ENCODE measurements at regions not wholly inside any gene's neighbourhood (a gene's known extent, or its start where the extent isn't known, plus 50 kb on each side); places are given as distances from the start of the nearest gene placed in this dataset.
"Not testable (repeated sequence)": the region's sequence is repeated elsewhere in the genome, so short reads cannot be mapped to it uniquely, and the experiment has no call there.

DNA sequence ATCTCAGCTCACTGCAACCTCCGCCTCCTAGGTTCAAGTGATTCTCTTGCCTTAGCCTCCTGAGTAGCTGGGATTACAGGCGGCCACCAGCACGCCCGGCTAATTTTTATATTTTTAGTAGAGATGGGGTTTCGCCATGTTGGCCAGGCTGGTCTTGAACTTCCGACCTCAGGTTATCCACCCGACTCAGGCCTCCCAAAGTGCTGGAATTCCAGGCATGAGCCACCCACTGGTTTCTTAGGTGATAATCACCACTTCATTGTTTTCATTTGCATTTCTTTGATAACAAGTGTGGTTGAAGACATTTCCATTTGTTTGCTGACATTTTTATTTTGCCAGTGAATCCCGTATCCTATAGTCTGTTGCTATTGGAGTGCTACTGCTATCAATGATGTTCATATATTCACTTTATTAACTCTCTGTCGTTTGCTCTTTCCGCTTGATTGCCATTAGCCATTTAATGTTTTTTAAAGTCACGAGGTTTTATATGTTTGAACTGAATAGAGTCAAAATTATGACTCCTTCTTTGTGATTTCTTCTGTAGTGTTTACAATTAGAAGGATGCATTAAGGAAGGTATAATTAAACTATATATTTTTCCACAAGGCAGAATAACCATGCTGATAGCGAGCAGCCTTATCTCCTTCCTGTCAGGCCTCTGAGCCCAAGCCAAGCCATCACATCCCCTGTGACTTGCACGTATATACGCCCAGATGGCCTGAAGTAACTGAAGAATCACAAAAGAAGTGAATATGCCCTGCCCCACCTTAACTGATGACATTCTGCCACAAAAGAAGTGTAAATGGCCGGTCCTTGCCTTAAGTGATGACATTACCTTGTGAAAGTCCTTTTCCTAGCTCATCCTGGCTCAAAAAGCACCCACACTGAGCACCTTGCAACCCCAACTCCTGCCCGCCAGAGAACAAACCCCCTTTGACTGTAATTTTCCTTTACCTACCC lies 87.3 kb upstream of the DAPK1 start:
- TF ChIP-seq POLR2AphosphoS5 (IDR thresholded peaks at IDR 0.05; ENCODE audit: low read depth, low read length); SP1 (IDR thresholded peaks at IDR 0.05; ENCODE audit: low read depth); POLR2A (IDR thresholded peaks at IDR 0.05; ENCODE audit: borderline replicate concordance, extremely low read depth, insufficient read depth, insufficient read length); RAD21 (IDR thresholded peaks at IDR 0.05; ENCODE audit: low read depth); JUND (IDR thresholded peaks at IDR 0.05); ELF1 (IDR thresholded peaks at IDR 0.05; ENCODE audit: borderline replicate concordance, low read depth); EZH2 (IDR thresholded peaks at IDR 0.05); CEBPB (IDR thresholded peaks at IDR 0.05; ENCODE audit: low read depth); TCF7L2 (IDR thresholded peaks at IDR 0.05; ENCODE audit: borderline replicate concordance, extremely low read depth, insufficient read depth, insufficient read length): not testable (repeated sequence)
- TF ChIP-seq, protein P1, sequence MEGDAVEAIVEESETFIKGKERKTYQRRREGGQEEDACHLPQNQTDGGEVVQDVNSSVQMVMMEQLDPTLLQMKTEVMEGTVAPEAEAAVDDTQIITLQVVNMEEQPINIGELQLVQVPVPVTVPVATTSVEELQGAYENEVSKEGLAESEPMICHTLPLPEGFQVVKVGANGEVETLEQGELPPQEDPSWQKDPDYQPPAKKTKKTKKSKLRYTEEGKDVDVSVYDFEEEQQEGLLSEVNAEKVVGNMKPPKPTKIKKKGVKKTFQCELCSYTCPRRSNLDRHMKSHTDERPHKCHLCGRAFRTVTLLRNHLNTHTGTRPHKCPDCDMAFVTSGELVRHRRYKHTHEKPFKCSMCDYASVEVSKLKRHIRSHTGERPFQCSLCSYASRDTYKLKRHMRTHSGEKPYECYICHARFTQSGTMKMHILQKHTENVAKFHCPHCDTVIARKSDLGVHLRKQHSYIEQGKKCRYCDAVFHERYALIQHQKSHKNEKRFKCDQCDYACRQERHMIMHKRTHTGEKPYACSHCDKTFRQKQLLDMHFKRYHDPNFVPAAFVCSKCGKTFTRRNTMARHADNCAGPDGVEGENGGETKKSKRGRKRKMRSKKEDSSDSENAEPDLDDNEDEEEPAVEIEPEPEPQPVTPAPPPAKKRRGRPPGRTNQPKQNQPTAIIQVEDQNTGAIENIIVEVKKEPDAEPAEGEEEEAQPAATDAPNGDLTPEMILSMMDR (IDR thresholded peaks at IDR 0.05 in 2 of 3, conservative IDR thresholded peaks at IDR 0.05 in 1 of 3; ENCODE audit: borderline replicate concordance in 1 of 3, insufficient read depth in 1 of 3, low read depth in 2 of 3, low read length in 2 of 3): not testable (repeated sequence)
- TF ChIP-seq, protein P2, sequence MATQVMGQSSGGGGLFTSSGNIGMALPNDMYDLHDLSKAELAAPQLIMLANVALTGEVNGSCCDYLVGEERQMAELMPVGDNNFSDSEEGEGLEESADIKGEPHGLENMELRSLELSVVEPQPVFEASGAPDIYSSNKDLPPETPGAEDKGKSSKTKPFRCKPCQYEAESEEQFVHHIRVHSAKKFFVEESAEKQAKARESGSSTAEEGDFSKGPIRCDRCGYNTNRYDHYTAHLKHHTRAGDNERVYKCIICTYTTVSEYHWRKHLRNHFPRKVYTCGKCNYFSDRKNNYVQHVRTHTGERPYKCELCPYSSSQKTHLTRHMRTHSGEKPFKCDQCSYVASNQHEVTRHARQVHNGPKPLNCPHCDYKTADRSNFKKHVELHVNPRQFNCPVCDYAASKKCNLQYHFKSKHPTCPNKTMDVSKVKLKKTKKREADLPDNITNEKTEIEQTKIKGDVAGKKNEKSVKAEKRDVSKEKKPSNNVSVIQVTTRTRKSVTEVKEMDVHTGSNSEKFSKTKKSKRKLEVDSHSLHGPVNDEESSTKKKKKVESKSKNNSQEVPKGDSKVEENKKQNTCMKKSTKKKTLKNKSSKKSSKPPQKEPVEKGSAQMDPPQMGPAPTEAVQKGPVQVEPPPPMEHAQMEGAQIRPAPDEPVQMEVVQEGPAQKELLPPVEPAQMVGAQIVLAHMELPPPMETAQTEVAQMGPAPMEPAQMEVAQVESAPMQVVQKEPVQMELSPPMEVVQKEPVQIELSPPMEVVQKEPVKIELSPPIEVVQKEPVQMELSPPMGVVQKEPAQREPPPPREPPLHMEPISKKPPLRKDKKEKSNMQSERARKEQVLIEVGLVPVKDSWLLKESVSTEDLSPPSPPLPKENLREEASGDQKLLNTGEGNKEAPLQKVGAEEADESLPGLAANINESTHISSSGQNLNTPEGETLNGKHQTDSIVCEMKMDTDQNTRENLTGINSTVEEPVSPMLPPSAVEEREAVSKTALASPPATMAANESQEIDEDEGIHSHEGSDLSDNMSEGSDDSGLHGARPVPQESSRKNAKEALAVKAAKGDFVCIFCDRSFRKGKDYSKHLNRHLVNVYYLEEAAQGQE (IDR thresholded peaks at IDR 0.05; ENCODE audit: low read depth): not testable (repeated sequence)
- TF ChIP-seq, protein P3, sequence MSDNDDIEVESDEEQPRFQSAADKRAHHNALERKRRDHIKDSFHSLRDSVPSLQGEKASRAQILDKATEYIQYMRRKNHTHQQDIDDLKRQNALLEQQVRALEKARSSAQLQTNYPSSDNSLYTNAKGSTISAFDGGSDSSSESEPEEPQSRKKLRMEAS (IDR thresholded peaks at IDR 0.05): not testable (repeated sequence)
- TF ChIP-seq, protein P4, sequence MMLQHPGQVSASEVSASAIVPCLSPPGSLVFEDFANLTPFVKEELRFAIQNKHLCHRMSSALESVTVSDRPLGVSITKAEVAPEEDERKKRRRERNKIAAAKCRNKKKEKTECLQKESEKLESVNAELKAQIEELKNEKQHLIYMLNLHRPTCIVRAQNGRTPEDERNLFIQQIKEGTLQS (IDR thresholded peaks at IDR 0.05): not testable (repeated sequence)

Data from HCT116 (cell line).